GM12892 (cell line): ENCODE measurements at regions not wholly inside any gene's neighbourhood (a gene's known extent, or its start where the extent isn't known, plus 50 kb on each side); places are given as distances from the start of the nearest gene placed in this dataset.

ENCODE experiments used
- POLR2A ChIP-seq: IDR thresholded peaks from 2 replicates; pipeline ENCODE4 v1.6.1; 2011; ENCODE audit warnings: low read depth, low read length, control low read depth
- POLR2AphosphoS5 ChIP-seq: IDR thresholded peaks from 2 replicates; pipeline ENCODE4 v1.6.1; 2011; ENCODE audit warnings: low read depth, low read length, control low read depth
- TAF1 ChIP-seq: IDR thresholded peaks from 2 replicates; pipeline ENCODE4 v1.6.1; 2011; ENCODE audit warnings: low read depth, mild to moderate bottlenecking, control low read depth, low read length, borderline replicate concordance

DNA sequence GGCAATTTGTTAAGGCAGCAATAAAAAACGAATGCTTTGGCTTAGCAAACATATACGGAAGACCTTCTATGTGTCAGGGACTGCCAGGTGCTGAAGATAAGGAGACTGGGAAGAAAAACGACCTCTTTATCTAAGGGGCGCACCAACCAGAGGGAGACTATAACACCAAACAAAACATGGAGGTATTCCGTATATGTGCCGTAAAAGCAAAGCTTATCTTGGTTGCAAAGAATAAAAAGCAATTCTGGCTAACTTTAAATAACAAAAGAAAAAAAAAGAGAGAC lies 167.1 kb upstream of the KCNJ15 start:
- no peak for TF ChIP-seq POLR2A
- TF ChIP-seq TAF1 = no peak
- no peak for TF ChIP-seq POLR2AphosphoS5
